CD4-positive, alpha-beta T cell treated with Interferon gamma for 1 hour (primary cell): ENCODE measurements at regions not wholly inside any gene's neighbourhood (a gene's known extent, or its start where the extent isn't known, plus 50 kb on each side); places are given as distances from the start of the nearest gene placed in this dataset.
A peak's percentile ranks its signal among the peaks of the same experiment; 100 is the strongest.

ENCODE experiments used
- DNase-seq: peaks from one replicate; pipeline ENCODE4 v3.0.0-alpha.2; 2020

GRCh38 chr18:77866351-77866750 is 616.7 kb downstream of the GALR1 start:
- DNase-seq = no peak

DNA sequence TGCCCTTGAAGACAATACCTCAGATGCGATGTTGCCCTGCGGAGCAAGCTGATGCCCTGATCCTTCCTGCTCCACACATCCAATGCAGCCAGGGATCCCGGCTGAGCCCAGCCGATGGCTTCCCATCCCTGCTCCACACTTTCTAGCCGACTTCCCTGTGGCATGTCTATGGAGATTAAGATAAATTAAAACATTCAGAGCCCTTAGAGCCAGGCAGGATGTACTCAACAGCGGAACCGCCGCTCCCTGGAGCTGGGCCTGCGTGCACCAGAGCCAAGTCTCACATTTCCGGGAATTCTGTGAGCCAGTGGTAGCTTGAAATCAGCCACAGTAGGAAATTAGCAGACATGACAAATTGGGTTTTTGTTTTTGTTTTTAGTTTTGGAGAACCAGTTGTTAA is 620.6 kb downstream of the GALR1 start:
- no peak for DNase-seq

GRCh38 chr18:77870894-77871293 is 621.2 kb downstream of the GALR1 start:
- no peak for DNase-seq

- no peak for DNase-seq
Observed at GRCh38 chr18:77872166-77872565, 622.5 kb downstream of the GALR1 start.

DNA sequence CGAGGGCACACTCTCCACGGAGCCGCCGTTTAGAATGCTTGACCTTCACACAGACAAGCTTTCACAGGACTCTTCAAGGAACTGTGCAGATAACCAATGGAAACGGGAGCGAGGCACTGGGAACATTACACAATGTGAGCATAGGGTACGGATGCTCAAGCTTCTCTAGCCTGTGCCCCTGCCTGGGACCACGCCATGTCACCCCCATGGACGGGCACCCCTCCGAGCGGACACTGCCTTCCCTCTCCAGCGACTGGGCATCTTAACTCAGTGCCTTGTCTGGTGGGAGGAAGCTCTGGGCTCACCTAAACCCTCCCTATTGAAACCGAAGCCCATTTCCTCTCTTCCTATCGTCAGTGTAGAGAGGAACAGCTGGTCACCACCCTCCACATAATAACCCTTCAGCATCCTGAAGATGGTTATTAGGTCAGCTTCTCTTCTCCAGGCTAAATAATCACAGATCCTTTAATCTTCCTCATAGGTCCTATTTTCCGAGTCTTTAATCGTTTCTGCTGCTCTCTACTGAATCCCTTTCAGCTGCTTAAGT is 626.7 kb downstream of the GALR1 start:
- no peak for DNase-seq

GRCh38 chr18:77879829-77880228 is 630.2 kb downstream of the GALR1 start:
- no peak for DNase-seq

DNA sequence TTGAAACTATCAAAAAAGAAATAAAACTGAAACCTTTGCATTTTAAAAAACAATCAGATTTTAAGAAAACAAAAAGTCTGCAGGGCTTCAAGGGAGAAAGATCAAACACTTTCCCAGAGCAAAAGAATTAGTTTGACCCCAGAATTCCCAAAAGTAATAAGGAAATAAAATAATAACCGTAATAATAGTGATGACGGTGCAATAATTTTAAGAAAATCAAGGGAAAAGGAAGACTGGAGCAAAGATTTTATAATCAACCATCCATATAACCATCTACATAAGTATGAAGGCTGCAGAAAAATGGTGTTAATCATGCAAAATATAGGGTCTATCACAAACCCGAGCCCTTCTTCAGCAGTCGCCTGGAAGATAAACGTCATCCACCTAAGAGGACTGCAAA is 634.8 kb downstream of the GALR1 start:
- no peak for DNase-seq

DNA sequence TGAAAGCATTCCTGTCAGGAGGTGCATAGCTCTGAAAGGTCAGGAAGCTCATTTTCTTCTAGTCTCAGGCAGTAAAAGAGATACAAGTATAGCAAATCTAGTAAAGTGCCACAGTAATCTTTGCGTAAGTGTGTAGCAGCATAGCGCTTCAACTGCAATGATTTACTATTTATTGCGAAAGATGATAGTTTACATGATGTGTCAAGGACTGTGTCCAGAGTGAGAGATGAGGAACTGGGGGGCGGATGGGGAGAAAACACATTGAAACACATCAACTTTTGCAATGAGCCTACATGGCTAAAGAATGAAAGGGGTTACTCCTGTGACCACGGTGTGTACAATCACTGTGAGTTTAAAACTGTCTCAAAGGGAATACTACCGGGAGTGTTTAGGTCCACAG is 644.4 kb downstream of the GALR1 start:
- DNase-seq = no peak

DNA sequence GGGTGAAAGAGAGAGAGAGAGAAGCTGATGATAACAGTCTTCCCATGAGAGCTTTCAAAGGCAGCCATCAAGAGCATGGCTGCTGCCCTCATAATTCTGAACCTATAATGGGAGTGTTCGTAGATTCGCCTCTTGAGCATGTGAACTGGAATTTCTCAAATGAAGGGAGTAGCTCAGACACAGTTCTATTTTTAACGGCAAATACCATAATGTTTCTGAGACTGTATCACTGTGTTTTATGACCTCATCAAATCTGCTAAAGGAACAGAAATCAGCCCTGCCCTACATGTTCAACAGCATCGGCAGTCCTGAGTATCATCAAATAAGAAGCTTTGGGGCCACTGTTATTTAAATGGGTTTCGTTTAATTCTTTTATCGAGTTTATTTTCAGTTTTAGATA is 645.6 kb downstream of the GALR1 start:
- DNase-seq = no peak

GRCh38 chr18:77896586-77897252 is 647.1 kb downstream of the GALR1 start:
- no peak for DNase-seq

DNA sequence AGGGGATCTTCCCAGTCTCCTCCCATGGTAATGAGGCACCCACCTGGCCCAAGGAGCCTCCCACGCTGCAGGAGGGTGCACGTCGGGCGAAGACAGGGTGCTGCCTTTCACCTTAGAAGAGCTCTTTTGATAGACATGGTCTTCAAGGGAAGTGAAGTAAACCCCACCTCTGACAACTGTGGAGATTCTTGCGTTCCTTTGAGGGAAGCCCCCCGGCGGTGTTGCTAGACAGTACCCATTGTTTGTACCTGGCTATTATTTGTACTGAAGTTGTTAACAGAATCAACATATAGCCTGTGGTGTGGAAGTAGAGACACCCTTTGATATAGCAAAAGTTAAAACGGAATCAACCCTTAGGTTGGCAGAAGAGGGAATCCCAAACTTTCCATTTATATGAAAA is 648.0 kb downstream of the GALR1 start:
- DNase-seq = no peak

- peak; percentile 46 for DNase-seq
Observed at GRCh38 chr18:77899972-77900754, 650.5 kb downstream of the GALR1 start.

GRCh38 chr18:77905011-77905410 is 655.4 kb downstream of the GALR1 start:
- DNase-seq = no peak

GRCh38 chr18:77905449-77906055 is 655.9 kb downstream of the GALR1 start:
- DNase-seq = no peak

DNA sequence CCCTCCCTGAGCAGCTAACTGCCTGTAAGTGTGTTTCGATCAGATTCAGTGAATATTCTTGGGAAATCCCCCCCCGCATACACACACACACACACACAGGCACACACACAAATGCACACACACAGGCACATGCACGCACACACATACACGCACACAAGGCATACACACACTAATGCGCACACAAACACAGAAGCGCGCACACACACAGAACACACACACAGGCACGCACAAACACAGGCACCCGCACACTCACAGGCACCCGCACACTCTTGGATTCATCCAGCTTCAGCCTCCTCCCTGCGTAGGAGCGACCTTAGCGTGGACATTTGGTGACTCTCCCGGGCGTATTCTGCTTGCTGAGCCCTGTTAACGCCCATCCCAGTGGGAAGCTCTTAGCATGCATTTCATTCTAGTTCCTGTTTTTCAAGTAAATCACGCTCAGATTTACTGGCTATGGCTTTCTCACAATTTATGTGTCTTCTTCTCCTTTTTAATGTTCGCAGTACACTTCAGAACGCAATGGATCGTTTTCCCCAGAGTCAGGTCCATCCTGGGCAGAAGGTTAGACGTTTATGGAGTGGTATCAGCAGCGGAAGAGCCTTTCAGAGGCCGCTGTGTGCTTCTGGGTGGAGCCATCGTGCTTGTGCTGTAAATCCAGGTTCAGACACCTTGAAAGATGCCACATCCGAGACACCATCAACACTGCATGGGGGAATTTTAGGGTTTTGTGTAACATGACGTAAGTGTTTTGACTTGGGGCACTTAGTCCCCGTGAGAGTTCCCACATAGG is 656.6 kb downstream of the GALR1 start:
- no peak for DNase-seq

DNA sequence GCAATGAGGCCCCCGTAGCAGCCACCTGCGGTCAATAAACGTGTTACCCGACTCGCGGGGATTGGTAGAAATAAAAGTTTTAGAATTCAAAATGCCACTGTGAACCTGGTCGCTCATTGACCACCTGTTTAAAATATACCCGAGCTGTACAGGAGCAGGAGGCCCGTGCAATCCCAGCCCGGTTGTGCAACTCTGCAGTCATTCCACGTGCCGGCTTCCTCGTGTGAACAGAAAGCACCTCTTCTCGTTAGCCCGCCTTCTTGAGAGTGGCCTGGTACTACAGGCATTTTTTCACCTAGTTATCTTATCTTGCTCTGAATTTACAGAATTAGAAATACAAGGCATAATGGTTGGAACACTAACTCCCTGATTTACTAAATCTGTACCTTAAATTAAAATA is 660.7 kb downstream of the GALR1 start:
- DNase-seq = no peak

DNA sequence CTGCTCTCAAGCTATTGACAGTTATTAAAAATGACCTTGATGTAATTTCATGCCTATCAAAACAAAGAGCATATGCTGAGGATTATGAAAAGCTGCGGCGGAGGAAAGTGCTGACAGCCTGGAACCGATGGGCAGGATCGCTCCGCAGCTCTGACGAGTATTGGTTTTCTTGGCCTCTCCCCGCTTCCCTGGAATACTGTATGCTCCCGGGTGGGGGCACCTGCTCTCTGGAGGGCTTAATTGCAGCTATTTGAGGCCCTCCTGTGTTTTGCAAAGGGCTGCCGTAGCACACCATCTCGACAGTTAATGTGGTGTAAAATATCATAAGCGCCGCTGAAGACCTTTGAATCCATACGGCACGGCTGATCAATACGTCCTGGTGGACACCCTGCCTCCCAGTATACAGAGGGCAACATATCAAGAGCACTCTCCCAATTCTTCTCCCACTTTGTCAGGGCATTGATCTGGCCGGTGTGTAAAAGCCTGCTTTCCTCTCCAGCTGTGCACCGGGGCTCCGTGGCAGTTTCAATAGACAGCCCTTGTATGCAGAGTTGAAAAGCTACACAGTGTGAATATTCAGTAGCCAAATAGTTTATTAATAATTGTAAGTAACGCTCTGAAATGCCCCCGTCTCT is 662.4 kb downstream of the GALR1 start:
- DNase-seq = no peak

GRCh38 chr18:77918730-77919129 is 669.1 kb downstream of the GALR1 start:
- no peak for DNase-seq

- DNase-seq = no peak
Observed at GRCh38 chr18:77919923-77920322, 670.3 kb downstream of the GALR1 start.

- DNase-seq = no peak
Observed at GRCh38 chr18:77935342-77935741, 685.7 kb downstream of the GALR1 start.

DNA sequence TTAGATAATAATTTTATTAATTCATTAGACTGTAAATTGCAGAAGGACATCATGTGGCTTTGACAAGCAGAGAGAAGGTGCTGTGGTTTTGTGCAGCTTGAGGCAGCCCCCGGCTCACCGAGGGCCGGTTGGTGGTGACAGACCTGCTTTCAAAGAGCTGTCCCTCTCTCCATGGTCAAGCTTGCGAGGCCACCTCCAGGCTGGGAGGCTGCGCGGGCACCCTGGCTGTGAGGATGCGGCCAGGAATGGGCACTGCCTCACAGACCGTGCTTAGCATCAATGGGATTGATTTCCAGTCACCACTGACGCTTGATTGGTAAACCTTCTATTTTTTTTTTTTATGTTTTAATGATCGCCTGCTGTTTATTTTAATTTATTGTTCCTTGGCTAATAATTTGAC is 690.9 kb downstream of the GALR1 start:
- DNase-seq = no peak

DNA sequence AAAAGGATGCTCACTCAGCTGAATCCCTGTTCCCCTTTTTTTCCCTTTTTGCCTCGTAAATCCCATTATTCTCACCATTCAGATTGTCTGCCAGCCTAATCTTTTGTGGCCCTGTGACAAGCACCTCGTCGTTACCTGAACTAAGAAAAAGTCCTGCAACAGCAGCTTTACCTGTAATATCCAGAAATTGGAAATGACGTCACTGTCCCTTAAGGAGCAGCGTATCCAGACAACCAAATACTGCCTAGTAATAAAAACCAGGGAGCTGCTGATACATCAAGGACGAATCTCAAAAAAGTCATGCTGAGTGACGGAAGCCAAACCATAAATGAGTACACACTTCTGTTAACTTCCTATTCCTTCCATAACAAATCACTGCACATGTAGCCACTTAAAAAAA is 694.9 kb downstream of the GALR1 start:
- DNase-seq = no peak

DNA sequence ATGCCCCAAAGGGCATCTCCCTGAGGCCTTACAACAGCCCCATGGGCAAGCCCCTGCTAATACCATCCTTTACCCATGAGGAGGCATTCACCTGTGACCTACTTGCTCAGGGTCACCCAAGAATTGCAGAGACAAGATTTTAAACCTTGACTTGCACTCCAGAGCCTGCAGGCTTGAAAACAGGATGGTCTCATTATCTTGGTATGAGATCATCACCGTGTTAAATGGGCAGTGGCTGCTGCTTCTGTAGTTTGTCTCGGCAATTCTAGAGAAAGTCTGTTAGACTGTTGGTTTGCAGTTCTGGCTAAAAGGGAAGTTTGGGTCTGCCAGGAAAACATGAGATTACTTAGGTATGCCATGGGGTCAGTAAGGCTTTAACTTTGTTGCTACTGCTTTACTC is 698.9 kb downstream of the GALR1 start:
- DNase-seq = no peak
